ENCODE measurements at regions not wholly inside any gene's neighbourhood (a gene's known extent, or its start where the extent isn't known, plus 50 kb on each side); places are given as distances from the start of the nearest gene placed in this dataset. TPM values are rescaled to one million over a fixed set of nuclear protein-coding genes. Genes with fewer than 3 reads are reported as not detected.

DNA sequence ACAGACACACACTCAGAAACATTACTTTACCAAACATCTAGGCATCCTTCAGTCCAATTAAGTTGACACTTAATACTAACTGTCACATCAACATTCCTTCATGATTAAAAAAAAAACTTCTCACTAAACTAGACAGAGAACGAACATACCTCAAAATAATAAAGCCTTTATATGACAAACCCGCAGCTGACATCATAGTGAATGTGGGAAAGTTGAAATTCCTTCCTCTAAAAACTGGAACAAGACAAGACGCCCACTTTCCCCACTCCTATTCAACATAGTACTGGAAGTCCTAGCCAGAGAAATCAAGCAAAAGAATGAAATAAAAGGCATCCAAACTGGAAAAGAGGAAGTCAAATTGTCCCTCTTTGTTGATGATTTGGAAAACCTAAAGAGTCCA is 96.9 kb upstream of the PPP1R9A start:
- no peak for DNase-seq

- DNase-seq = no peak
Observed at GRCh38 chr7:94813917-94814316, 93.5 kb upstream of the PPP1R9A start.

- DNase-seq = no peak
Observed at GRCh38 chr7:94823947-94824346, 83.4 kb upstream of the PPP1R9A start.

DNA sequence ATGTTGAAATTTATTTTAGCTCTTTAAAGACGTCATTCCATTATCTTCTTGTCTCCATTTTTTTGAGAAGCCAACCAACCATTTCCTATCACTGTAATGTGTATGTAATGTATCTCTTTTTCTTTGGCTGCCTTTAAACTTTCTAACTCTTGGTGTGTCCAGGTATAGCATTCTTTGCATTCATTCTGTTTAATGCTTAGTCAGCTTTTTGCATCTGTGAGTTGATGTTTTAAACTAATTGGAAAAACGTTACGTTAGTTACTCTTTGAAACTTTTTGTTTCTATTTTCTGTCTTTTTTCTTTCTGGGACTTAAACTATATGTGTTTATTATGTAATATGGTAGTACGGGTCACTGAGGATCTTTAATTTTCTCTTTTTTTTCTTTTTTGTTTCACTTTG is 77.4 kb upstream of the PPP1R9A start:
- no peak for DNase-seq

DNA sequence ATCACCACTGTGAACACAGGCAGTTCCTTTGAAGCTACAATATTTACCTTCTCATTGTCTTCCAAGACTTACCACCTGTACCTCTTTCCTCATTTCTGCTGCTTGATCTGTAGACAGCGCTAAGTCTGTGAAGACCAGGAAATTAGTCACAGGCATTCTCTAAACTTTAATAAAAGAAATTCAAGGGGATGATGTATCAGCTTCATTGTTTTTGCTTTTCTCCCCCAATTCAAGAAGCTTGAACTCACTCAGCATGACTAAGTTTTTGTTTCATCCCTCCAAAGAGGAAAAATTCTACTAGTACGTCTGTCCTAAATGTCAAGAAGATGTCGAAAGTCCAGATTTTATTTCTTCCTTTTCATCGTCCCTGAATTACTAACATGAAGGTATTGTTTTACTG is 75.3 kb upstream of the PPP1R9A start:
- no peak for DNase-seq

DNA sequence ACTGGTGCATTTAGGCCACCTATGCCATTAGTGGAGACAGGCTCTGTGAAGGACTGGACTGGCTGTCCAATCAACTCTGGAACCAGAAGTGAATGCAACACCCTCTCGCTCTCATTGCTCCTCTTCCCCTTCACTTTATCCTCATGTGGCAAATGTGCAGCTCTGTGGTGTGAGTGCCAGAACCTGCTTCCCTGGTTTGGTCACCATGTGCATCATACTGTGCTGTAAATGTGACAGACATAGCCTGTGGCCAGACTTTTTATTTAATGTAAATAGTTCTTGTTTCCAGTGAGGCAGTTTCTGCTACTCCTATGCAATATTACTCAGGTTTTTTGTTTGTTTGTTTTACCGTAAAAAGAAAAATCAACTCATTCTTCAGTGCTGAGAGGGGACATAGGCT is 73.0 kb upstream of the PPP1R9A start:
- no peak for DNase-seq

- no peak for DNase-seq
Observed at GRCh38 chr7:94838717-94839116, 68.7 kb upstream of the PPP1R9A start.

DNA sequence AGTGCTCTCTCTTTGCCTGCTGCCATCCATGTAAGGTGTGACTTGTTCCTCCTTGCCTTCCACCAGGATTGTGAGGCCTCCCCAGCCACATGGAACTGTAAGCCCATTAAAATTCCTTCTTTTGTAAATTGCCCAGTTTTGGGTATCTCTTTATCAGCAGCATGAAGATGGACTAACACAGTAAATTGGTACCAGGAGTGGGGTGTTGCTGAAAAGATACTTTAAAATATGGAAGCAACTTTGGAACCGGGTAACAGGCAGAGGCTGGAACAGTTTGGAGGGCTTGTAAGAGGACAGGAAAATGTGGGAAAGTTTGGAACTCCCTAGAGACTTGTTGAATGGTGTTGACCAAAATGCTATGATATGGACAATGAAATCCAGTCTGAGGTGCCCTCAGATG is 63.8 kb upstream of the PPP1R9A start:
- no peak for DNase-seq

- no peak for DNase-seq
Observed at GRCh38 chr7:94848531-94848930, 58.9 kb upstream of the PPP1R9A start.

DNA sequence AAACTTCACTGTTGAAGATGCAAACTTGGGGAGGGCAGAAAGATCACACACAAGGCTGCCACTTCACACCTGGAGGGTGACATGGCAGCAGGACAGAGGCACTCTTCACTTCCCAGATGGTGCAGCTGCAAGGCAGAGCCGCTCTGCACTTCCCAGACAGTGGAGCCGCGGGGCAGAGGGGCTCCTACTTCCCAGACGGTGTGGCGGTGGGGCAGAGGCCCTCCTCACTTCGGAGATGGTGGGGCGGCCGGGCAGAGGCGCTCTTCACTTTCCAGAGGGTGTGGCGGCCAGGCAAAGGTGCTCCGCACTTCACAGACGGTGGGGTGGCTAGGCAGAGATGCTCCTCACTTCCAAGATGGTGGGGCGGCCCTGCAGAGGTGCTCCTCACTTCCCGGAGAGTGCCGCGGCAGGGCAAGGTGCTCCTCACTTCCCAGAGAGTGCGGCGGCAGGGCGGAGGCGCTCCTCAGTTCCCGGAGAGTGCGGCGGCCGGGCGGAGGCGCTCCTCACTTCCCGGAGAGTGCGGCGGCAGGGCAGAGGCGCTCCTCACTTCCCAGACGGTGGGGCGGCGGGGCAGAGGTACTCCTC is 58.3 kb upstream of the PPP1R9A start:
- no peak for DNase-seq

GRCh38 chr7:94849636-94850208 is 57.7 kb upstream of the PPP1R9A start:
- DNase-seq = no peak

DNA sequence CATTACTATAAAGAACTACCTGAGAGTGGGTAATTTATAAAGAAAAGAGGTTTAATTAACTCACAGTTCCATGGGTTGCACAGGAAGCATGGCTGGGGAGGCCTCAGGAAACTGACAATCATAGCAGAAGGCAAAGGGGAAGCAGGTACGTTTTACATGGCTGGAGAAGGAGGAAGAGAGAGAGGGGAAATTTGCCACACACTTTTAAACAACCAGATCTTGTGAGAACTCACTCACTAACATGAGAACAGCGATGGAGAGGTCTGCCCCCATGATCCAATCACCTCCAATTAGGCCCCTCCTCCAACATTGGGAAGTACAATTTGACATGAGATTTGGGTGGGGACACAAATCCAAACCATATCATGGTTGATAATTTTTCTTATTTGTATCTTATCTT is 51.8 kb upstream of the PPP1R9A start:
- DNase-seq = no peak

GRCh38 chr7:94856643-94857042 is 50.8 kb upstream of the PPP1R9A start:
- DNase-seq = no peak

Small RNAs in the stretch of these regions (small RNA-seq; reads per million reads assigned to genes)
- not detected for gene RN7SKP129 (ENCODE audit: low replicate concordance)
- not detected for gene RNU6-956P (ENCODE audit: low replicate concordance)
